CD4-positive, alpha-beta T cell (primary cell): ENCODE measurements at regions not wholly inside any gene's neighbourhood (a gene's known extent, or its start where the extent isn't known, plus 50 kb on each side); places are given as distances from the start of the nearest gene placed in this dataset.

ENCODE experiments used
- ATAC-seq: fragments of 200-7000 bp; cut with Tn5 transposase; one replicate; pipeline ENCODE4 v1.10.0; 2022; ENCODE audit warnings: mild to moderate bottlenecking; ENCODE audit not compliant: poor library complexity
- CTCF ChIA-PET: fragments of 350-600 bp; sonication (Branson Sonifier 250); formaldehyde crosslinking; loops from one replicate; lab custom pipeline; 2021; ENCODE audit warnings: antibody characterized with exemption, inconsistent platforms; lab: Charles Lee
- POLR2A ChIA-PET: fragments of 350-600 bp; sonication (Branson Sonifier 250); formaldehyde crosslinking; loops from one replicate; lab custom pipeline; 2021; ENCODE audit warnings: antibody characterized with exemption, inconsistent platforms; lab: Charles Lee
- DNase-seq, 14 experiments: peaks; one replicate each; pipeline ENCODE4 v3.0.0-alpha.2; 2013 to 2020; ENCODE audit warnings: mixed read lengths in 2 of 14
- H3K27ac ChIP-seq, 2 donors: one replicate each; pipeline versions ENCODE4 v1.5.1 to v1.7.0; 2013; ENCODE audit warnings: low read length in 2 of 2, low read depth in 1 of 2, mild to moderate bottlenecking in 1 of 2
- H3K27me3 ChIP-seq, 2 experiments: 1 replicate in 1 of 2; 2 replicates in 1 of 2; pipeline versions ENCODE4 v1.6.1 to v1.7.0; 2013; ENCODE audit warnings: low read length in 2 of 2, control low read depth in 1 of 2, mild to moderate bottlenecking in 1 of 2, moderate library complexity in 1 of 2; ENCODE audit not compliant: insufficient read depth in 2 of 2, control insufficient read depth in 1 of 2
- H3K36me3 ChIP-seq: one replicate; pipeline ENCODE4 v1.6.1; 2013; ENCODE audit warnings: low read length, control low read depth; ENCODE audit not compliant: insufficient read depth
- H3K4me1 ChIP-seq: one replicate; pipeline ENCODE4 v1.6.1; 2013; ENCODE audit warnings: low read length, control low read depth; ENCODE audit not compliant: insufficient read depth
- H3K4me3 ChIP-seq: one replicate; pipeline ENCODE4 v1.5.1; 2013; ENCODE audit warnings: mild to moderate bottlenecking, low read length, moderate library complexity
- H3K9me3 ChIP-seq, 2 experiments: 1 replicate in 1 of 2; 2 replicates in 1 of 2; pipeline versions ENCODE4 v1.6.1 to v1.7.0; 2013; ENCODE audit warnings: low read length in 2 of 2, mild to moderate bottlenecking in 2 of 2, control low read depth in 1 of 2, moderate library complexity in 1 of 2; ENCODE audit not compliant: control insufficient read depth in 1 of 2, insufficient read depth in 1 of 2
- H3K27ac Mint-ChIP-seq: one replicate; pipeline ENCODE4 v1.8.0; 2020; ENCODE audit warnings: mixed read lengths
- H3K27me3 Mint-ChIP-seq: one replicate; pipeline ENCODE4 v1.8.0; 2021; ENCODE audit warnings: mixed read lengths
- H3K36me3 Mint-ChIP-seq: one replicate; pipeline ENCODE4 v1.8.0; 2021; ENCODE audit warnings: low read depth, mixed read lengths
- H3K4me1 Mint-ChIP-seq: one replicate; pipeline ENCODE4 v1.8.0; 2021; ENCODE audit warnings: low read depth, mixed read lengths
- H3K4me3 Mint-ChIP-seq: one replicate; pipeline ENCODE4 v1.8.0; 2020; ENCODE audit warnings: mild to moderate bottlenecking, mixed read lengths
- H3K9me3 Mint-ChIP-seq: one replicate; pipeline ENCODE4 v1.8.0; 2020; ENCODE audit warnings: mixed read lengths
- CTCF ChIP-seq: fragments of 200-600 bp; IDR thresholded peaks from one replicate; pipeline ENCODE4 v1.8.0; 2022; ENCODE audit warnings: antibody characterized with exemption, mild to moderate bottlenecking
- intact Hi-C, 2 experiments: fragments of 100-400 bp; cut with DNase I in 1 of 2; cut with micrococcal nuclease in 1 of 2; formaldehyde crosslinking; loops; one replicate each; pipeline versions ENCODE4 v1.15.1 to v1.9.0; 2023 to 2025; cut with DNase I, micrococcal nuclease

- ATAC-seq: no peak
- H3K9me3 ChIP-seq: peaks cover 8 to 14% of the 10 kb centered on the region in 2 experiments
- ChIA-PET CTCF (no interaction called here), POLR2A (no interaction called here)
- H3K4me1 Mint-ChIP-seq: no peaks in the 10 kb centered on the region
- no peak overlapping the region for H3K27ac ChIP-seq
- peaks cover 0 to 4% of the 10 kb centered on the region in 2 experiments for H3K27me3 ChIP-seq
- DNase-seq: no peak
- no peak overlapping the region for H3K4me3 ChIP-seq
- H3K36me3 ChIP-seq: no peaks in the 10 kb centered on the region
- H3K27ac Mint-ChIP-seq: no peak overlapping the region
- peaks cover 5% of the 10 kb centered on the region for H3K27me3 Mint-ChIP-seq
- TF ChIP-seq CTCF: no peak
- no peak overlapping the region for H3K4me3 Mint-ChIP-seq
- peaks cover 2% of the 10 kb centered on the region for H3K4me1 ChIP-seq
- intact Hi-C loops: no loop called here
- H3K36me3 Mint-ChIP-seq: peaks cover 5% of the 10 kb centered on the region
- H3K9me3 Mint-ChIP-seq: peaks cover 8% of the 10 kb centered on the region
These were observed 309.9 kb downstream of the VRK1 start for GRCh38 chr14:97107080-97107479.

- intact Hi-C loops: no loop called here
- H3K27me3 Mint-ChIP-seq: peaks cover 5% of the 10 kb centered on the region
- CTCF ChIA-PET: interaction anchor here (1.3 kb wide), 1 partner anchor 15 kb away, joined by 3 read pairs; no protein-coding TSS in a partner anchor
These were observed 310.6 kb downstream of the VRK1 start for GRCh38 chr14:97107760-97108159.

GRCh38 chr14:97109234-97109633, 312.1 kb downstream of the VRK1 start:
- H3K9me3 ChIP-seq: peaks cover 8 to 14% of the 10 kb centered on the region in 2 experiments
- H3K4me1 Mint-ChIP-seq: no peaks in the 10 kb centered on the region
- H3K27ac ChIP-seq: no peak overlapping the region
- no peak for ATAC-seq
- no peak overlapping the region for H3K27ac Mint-ChIP-seq
- no peak overlapping the region for H3K4me3 Mint-ChIP-seq
- ChIA-PET POLR2A (interaction anchor here (0.7 kb wide), 1 partner anchor 11 kb away, joined by 4 read pairs; no protein-coding TSS in a partner anchor), CTCF (interaction anchor here (1.3 kb wide), 1 partner anchor 13 kb away, joined by 3 read pairs; no protein-coding TSS in a partner anchor)
- no peak for DNase-seq
- peaks cover 8% of the 10 kb centered on the region for H3K9me3 Mint-ChIP-seq
- H3K27me3 ChIP-seq: peaks cover 0 to 4% of the 10 kb centered on the region in 2 experiments
- intact Hi-C loops: no loop called here
- TF ChIP-seq CTCF: no peak
- H3K36me3 ChIP-seq: no peaks in the 10 kb centered on the region
- no peak overlapping the region for H3K4me3 ChIP-seq
- peaks cover 5% of the 10 kb centered on the region for H3K36me3 Mint-ChIP-seq
- H3K4me1 ChIP-seq: peaks cover 2% of the 10 kb centered on the region
- H3K27me3 Mint-ChIP-seq: no peaks in the 10 kb centered on the region

More at GRCh38 chr14:97107760-97108159, 310.6 kb downstream of the VRK1 start:
- no peak for TF ChIP-seq CTCF
- peaks cover 8 to 14% of the 10 kb centered on the region in 2 experiments for H3K9me3 ChIP-seq
- Mint-ChIP-seq H3K27ac (no peak overlapping the region), H3K4me3 (no peak overlapping the region), H3K36me3 (peaks cover 5% of the 10 kb centered on the region), H3K4me1 (no peaks in the 10 kb centered on the region), H3K9me3 (peaks cover 8% of the 10 kb centered on the region)
- H3K4me1 ChIP-seq: peaks cover 2% of the 10 kb centered on the region
- ATAC-seq (no peak), DNase-seq (no peak)
- H3K36me3 ChIP-seq: no peaks in the 10 kb centered on the region
- no peak overlapping the region for H3K4me3 ChIP-seq
- H3K27ac ChIP-seq: no peak overlapping the region
- POLR2A ChIA-PET: no interaction called here
- H3K27me3 ChIP-seq: peaks cover 0 to 4% of the 10 kb centered on the region in 2 experiments
